Eye (tissue), 1 donor: ENCODE measurements at regions not wholly inside any gene's neighbourhood (a gene's known extent, or its start where the extent isn't known, plus 50 kb on each side); places are given as distances from the start of the nearest gene placed in this dataset.
"Not testable (repeated sequence)": the region's sequence is repeated elsewhere in the genome, so short reads cannot be mapped to it uniquely, and the experiment has no call there.

Experiments used
- DNase-seq: peaks from one replicate; pipeline ENCODE4 v3.0.0-alpha.2; 2015

DNA sequence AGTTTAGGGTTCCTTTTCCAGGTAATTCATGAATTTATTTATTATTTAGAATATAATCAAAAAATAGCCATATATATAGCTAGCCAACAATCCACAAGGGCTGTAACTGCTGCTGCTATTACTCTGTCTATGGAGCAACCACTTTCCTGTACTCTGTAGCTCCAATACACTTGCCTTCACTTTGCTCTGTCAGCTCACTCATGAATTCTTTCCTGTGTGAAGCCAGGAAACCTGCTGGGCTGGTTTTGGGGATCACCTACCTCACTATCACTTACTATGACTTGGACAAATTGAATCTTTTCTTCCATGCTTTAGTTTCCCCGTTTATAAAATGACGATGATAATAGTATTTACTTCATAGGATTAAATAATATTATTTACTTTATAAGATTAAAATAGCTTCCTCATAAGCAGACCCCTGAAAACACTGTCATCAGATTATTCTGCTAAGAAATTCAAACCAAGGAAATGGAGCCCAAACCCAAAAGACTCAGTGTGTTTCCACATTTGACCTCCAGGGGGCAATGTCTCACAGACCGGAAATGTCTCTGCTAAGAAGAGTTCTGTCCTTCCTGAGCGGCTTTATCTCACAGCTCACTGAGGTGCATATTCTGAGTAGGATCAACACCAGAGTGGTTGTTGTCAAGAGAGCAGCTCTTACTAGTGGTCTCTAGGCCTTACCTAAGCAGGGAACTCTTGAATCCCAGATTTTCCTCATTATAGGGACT lies 457.1 kb downstream of the DAD1 start:
- DNase-seq = no peak

DNA sequence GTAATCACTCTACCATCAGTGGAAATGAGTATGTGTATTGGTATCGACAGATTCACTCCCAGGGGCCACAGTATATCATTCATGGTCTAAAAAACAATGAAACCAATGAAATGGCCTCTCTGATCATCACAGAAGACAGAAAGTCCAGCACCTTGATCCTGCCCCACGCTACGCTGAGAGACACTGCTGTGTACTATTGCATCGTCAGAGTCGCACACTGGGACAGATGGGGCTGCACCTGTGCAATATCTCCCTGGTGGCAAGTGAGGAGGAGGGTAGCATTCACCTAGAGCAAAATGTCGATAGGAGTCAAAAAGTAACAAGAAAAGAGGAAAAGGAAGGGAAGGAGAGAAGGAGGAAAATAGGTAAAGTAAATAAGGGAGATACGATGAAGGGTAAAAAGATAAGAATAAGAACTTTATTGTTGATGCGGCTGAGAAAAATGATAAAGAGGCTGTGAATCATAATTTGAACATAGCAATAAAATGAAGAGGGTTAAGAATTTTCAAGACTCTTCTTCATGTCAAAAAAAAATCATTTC lies 450.5 kb upstream of the OR4E1 start:
- no peak for DNase-seq

DNA sequence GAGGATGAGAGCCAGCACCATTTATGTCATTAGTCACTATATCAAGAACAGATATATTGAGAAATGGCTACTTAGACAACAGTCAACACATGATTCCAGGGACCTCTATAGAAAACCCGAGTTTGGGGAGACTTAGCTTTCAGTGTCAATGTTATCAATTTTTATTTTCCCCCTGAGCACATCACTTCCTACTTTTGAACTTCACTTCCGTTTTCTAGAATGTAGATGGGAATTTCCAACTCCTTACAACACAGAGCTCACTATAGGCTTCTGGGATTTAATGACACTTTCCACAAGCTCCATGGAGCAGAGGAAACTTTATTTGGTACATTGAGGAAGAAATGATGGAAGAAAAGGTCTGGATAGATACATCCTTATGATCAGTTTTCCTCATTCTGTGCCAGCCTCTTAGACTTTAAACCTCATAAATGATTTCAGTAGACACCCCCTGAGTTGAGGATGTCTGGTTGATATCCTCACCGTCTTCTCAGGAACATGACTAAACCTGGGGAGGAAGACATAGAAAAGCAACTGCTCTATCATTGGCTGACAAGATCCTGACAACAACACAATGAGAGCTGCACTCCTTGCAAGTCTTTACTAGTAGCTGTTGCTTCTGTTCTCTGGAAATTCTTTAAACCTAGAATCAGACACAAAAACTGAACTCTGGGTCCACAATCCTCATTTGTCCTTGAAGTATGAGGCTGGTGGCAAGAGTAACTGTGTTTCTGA lies 449.4 kb upstream of the OR4E1 start:
- DNase-seq = no peak

DNA sequence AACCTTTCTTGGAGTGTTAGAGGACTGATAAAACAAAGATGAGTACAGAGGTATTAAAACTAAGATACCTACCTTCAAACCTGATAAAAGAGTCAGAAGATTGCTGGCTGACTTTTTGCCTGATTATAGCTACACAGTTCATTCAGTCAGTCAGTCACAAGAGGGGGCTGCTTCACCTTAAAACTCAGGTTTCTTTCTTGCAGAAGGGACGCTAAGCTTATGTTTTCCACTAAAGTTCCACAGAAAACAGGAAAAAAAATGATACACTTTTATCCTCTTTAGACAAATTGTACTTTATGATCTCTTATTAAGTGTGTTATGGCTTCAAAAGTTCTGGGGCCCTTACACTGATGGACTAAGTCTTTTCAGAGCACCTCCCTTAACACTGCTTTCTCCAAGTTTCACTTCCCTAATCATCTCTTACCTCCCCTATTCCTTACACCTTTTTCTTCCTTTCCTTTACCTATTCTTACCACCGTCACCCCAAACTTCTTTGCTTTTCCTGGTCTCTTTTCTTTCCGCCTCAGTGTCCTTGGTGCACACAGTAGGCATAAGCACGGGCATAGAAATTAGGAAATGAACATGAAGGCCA lies 448.7 kb upstream of the OR4E1 start:
- no peak for DNase-seq

DNA sequence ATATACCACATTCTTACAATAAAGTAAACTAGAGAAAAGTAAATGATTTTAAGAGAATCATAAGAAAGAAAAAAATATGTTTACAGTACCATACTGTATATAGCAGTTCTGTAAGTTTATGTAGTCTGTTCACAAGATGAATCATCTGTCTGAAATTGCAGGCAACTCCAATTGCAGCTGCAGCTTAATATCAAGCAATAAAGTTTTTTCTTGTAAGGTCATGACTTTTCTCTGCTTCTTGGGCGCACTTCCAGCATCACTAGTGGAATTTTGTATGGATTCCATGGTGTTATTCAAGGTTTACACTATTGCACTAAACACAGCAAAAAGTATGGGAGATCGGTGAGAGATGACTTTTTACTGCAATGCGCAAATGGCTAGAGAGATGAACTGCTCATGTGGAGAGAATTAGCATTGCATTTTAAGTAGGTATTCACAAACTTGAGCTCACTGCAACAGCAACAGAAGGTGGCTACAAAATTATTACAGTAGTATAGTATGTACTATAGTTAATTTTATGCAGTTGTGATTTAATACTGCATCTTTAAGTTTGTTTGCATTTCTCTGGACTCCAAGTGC lies 445.4 kb upstream of the OR4E1 start:
- DNase-seq = no peak

DNA sequence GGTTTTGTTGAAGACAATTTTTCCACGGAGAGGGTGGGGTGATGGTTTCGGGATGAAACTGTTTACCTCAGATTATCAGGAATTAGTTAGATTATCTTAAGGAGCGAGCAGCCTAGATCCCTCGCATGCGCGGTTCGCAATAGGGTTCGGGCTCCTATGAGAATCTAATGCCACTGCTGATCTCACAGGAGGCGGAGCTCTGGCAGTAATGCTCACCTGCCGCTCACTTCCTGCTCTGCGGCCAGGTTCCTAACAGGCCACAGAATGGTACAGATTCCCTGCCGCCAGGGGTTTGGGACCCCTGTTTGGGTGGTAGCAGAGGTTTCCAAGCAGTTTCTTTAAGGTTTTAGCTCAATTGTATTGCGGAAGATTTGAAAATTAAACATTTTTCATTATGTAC lies 439.8 kb upstream of the OR4E1 start:
- no peak for DNase-seq

DNA sequence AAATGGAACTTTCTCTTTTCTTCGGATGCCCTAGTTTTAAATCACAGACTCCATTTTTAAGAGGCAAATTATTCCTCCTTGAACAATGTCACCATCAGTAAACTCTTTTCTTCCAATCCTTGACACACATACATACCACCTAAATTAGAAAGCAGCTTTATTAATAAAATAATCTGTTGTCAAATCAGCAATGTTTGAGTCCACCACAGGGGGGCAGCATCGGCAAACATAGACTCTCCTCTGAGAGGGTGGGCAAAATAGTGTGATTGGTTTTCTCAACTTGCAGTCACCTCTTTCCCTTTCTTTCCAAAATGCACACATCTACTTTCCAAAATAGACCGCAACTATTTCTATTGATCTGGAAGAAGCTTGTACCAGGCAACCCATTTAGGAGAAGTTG lies 438.4 kb upstream of the OR4E1 start:
- DNase-seq = no peak

DNA sequence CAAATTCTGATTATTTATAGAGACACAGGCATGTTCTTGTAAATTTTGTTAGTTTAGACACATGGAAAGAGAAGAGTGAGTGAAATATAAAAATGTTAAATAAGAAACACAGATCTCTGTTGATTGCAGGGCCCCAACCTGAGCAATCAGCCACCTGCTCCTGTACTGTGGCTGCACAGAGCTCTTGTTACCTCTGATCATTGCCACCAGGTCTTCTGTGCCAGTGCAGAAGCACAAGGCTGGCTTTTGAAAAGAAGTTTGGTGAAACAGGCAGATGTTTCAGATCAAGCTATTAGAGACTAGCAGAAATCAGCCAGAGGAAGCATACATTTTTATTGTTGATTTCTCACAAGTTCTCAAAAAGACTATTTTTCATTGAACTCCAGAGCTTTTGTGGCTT lies 434.1 kb upstream of the OR4E1 start:
- DNase-seq = no peak

DNA sequence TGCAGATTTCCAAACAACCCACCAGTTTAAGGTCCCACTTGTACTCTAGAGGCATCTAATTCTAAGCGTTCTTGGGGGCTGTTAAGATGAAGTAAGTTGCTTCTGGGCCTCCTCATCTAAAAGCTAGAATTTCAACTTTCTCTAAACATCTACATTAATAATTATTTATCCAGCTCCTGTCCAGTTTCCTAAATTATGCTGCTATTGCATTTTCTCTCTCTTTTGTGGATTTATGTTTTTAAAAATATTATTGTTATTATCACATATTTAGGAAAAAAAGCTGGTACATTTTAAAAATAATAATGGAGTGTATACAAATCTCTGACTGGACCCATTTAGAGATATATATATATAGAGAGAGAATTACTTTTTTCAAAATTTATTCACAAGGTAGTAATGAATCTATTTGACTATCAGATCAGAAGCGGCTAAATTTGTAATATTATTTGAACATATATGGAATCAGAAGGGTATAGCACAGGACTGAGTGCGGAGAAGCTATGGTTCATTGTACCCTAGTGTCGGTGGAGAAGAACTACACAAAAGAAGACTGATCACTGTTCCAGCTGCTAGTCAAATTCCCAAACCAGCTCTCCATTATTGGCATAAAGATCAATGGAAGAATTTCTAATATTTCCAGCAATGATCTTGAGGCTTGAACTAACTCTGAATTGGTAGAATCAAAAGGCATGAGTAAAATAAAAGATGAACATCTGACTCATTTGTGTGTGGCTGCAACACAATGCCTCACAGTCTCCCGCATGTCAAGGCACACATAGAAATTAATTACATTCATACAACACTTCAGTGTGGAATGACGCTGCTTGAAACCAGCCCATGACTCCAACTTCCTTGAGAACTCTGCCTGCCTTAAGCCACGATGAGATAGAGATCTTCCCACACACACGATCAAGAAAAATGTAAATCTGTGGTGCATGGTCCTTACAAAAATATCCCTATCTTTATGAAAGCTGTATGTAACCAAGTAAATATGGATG lies 433.4 kb upstream of the OR4E1 start:
- no peak for DNase-seq

DNA sequence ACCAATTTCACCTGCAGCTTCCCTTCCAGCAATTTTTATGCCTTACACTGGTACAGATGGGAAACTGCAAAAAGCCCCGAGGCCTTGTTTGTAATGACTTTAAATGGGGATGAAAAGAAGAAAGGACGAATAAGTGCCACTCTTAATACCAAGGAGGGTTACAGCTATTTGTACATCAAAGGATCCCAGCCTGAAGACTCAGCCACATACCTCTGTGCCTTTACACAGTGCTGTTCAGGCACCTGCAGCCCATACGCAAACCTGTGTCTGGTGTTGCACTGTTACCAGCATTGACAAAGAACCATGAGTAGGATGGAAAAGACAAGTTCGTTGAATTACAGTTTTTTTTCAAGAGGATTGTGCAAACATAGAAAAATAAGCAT lies 432.0 kb upstream of the OR4E1 start:
- DNase-seq = peak; percentile 11

DNA sequence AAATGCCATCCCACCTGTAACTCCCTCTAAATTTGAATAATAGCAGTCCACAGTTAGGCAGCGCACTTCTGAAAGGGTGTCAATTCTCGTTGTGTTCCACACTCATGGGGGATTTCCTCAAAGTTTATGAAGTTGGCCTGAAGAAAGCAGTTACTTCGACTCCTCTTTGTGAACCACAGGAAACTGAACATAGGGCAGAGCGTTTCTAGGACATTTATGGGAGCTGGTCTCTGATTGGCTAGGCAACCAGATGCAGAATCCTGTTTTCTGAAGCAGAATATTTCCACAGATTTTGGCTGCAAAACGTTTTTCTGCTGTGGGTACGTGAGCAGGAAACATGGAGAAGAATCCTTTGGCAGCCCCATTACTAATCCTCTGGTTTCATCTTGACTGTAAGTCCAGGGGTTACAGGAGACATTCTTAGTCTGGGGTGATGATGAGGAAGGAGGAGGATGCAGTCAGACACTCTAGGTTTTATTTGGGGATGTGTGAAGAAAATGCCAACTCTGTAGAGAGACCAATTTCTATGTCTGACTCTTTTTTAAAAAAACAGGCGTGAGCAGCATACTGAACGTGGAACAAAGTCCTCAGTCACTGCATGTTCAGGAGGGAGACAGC lies 431.5 kb upstream of the OR4E1 start:
- DNase-seq = no peak

DNA sequence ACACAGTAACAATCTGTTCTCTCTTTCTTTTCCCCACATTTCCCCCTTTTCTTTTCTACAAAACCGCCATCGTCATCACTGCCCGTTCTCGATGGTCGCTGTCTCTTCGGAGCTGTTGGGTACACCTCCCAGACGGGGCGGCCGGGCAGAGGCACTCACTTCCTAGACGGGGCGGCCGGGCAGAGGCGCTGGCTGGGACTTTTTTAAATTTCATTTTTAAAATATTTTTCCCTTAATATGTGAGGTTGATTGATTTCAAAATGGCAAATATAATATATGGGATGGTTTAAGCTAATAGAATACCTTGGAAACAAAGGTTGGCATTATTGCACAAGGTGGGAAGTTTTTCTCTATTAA lies 427.1 kb upstream of the OR4E1 start:
- DNase-seq = not testable (repeated sequence)

DNA sequence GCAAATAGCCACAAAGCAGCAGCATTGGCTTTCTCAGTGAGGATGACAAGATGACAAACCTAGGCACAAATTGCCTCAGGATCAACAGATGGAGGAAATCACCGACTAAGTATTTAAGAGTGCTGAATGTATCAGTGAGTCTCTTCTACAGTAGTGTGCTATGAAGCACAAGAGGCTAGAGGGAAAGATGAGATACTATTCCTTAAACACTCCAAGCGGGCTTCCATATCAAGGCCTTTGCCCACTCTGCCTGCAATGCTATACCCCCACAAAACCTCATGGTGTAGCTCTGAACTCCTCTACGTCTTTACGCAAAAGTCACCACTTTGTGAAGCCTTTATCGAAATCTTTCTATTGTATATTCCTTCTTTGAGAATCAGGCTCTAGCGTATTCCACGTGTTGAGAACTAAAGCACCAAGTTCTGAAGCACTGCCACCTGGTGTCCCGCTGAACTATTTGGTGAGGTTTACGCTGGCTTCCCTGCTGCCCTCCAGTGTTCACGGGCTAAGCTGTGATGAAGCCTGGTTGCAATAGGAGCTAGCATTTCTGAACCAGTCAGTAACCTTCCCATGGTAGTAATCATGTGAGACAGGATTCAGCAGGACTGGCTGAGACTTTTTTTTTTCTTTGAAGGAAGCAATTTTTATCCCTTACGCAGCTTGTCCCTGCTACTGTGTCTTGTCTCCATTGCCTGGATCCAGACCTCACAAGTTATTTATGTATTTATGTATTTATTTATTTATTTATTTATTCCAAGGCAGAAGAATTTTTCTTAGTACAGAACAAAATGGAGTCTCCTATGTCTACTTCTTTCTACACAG lies 426.5 kb upstream of the OR4E1 start:
- peak; percentile 82 for DNase-seq

DNA sequence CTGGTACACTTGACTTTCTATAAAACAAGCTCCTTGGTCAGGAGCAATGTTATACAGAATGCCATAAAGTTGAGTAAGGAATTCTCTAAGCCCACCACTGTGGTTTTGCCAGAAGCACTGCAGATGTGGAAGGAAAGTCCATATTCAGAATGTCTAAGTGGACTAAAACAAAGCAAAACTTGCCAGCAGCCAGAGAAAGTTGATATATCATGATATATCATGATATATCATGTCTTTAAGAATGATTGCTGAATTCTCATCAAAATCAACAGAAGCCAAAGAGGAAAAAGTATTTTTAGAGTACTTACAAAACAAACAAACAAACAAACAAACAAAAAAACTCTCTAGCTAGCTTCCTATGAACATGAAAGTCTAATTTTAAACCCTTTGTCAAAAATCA lies 424.8 kb upstream of the OR4E1 start:
- DNase-seq = no peak

DNA sequence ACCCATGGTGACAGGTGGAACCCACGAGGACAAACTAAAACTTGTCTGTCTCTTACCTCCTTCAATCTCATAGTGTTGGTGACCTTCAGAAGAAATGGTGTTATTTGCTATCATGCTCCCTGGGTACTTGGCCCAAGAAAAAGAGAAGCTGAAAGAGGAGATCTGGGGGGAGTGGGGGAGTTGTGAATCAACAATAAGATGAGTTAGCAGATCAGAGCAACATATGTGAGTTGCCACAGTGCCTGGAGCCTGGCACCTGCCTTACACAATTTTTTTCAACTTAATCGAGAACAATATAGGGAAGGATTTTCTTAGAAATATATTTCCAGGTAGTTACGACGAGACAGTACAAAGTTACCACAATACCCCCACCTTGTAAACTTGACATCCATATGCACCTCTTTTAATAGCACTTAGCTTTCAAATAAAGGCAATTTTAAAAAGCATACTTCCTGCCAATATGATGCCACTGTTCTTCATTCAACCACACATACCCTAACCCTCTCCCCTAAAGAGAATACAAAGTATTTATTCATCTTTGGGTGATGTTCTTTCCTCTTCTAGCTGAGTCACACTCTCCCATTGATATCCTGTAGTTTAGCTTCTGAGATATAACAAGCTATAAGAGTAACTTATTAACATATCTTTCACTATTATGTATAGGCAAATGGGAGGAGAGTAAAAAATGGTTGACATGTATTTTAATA lies 424.1 kb upstream of the OR4E1 start:
- DNase-seq = no peak

DNA sequence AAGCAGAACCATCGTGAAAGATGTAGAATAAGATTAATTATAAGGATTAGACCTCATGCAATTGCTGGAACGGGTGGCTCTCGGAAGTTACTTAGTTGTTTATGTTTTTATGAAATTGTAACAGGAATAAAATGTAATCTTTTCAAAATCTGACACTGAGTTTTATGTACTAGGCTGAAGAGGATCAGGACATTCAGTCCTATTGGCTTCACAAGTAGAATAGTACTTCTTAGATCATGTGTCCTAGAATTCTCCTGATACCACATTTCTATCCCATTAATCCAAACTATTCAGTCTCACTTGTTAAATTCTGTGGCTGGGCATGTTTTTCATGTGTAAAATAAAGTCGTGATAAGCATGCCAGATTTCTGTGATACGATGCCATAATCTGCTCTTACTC lies 423.5 kb upstream of the OR4E1 start:
- DNase-seq = no peak

DNA sequence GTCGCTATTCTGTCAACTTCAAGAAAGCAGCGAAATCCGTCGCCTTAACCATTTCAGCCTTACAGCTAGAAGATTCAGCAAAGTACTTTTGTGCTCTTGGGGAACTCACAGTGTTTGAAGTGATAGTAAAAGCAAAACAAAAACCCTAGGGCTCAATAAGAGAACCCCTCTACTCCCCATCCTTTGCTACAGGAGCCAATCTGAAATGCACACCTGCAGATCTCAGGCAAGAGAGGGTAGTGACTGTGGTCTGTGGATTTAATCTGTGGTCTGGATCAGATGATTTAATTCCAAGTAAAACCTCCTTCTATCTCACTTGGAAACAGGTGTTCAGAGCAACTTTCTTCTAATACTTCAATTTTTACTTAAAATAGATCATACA lies 422.9 kb upstream of the OR4E1 start:
- no peak for DNase-seq

DNA sequence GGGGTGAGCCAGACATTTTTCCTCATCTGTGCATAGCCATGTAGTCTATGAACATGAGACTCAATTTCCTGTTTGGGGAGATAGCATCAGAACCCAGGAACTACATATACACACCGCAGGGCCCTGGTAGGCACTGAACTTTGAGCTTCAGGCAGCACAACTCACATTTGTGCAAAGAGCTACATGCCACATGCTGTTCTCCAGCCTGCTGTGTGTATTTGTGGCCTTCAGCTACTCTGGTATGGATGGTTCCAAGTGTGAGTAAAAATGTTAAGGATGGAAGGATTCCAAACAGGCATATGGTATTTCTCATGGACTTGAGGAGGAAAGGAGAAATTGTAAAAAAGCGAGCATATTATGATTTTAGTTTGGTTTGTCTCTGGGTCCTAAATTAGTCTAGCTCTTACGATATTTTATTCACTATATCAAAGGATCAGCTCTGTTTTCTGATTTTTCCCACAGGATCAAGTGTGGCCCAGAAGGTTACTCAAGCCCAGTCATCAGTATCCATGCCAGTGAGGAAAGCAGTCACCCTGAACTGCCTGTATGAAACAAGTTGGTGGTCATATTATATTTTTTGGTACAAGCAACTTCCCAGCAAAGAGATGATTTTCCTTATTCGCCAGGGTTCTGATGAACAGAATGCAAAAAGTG lies 422.4 kb upstream of the OR4E1 start:
- no peak for DNase-seq

DNA sequence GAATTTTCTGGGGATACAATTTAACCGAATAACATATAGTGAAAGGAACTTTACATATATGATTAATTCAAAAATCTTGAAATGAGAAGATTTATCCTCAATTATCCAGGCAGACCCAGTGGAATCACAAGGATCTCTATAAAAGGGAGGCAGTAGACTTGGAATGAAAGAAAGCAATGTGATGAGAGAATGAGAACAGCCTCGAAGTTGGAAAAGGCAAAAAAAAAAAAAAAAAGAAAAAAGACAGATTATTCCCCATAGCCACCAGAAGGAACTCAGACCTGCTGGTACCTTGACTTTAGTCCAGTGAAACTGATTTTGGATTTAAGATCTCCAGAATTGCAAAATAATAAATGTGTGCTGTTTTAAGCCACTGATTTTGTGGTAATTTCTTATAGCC lies 416.3 kb upstream of the OR4E1 start:
- no peak for DNase-seq
